ENCODE measurements at regions not wholly inside any gene's neighbourhood (a gene's known extent, or its start where the extent isn't known, plus 50 kb on each side); places are given as distances from the start of the nearest gene placed in this dataset.

DNA sequence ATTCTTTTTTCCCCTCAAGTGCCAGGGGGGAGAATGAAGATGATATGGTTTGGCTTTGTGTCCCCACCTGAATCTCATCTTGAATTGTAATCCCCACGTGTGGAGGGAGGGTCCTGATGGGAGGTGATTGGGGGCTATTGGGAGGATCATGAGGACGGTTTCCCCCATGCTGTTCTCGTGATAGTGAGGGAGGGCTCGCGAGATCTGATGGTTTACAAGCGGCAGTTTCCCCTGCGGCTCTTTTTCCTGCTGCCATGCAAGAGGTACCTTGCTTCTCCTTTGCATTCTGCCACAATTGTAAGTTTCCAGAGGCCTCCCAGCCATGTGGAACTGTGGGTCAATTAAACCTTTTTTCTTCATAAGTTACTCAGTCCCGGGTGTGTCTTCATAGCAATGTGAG, 173.7 kb downstream of the CAND1 start:
- TF ChIP-seq, protein P1, sequence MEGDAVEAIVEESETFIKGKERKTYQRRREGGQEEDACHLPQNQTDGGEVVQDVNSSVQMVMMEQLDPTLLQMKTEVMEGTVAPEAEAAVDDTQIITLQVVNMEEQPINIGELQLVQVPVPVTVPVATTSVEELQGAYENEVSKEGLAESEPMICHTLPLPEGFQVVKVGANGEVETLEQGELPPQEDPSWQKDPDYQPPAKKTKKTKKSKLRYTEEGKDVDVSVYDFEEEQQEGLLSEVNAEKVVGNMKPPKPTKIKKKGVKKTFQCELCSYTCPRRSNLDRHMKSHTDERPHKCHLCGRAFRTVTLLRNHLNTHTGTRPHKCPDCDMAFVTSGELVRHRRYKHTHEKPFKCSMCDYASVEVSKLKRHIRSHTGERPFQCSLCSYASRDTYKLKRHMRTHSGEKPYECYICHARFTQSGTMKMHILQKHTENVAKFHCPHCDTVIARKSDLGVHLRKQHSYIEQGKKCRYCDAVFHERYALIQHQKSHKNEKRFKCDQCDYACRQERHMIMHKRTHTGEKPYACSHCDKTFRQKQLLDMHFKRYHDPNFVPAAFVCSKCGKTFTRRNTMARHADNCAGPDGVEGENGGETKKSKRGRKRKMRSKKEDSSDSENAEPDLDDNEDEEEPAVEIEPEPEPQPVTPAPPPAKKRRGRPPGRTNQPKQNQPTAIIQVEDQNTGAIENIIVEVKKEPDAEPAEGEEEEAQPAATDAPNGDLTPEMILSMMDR (conservative IDR thresholded peaks at IDR 0.05; ENCODE audit: low read depth, low read length): no peak
- no peak for TF ChIP-seq RCOR1 (IDR thresholded peaks at IDR 0.05; ENCODE audit: insufficient replicate concordance, low read length)
- TF ChIP-seq, protein P2, sequence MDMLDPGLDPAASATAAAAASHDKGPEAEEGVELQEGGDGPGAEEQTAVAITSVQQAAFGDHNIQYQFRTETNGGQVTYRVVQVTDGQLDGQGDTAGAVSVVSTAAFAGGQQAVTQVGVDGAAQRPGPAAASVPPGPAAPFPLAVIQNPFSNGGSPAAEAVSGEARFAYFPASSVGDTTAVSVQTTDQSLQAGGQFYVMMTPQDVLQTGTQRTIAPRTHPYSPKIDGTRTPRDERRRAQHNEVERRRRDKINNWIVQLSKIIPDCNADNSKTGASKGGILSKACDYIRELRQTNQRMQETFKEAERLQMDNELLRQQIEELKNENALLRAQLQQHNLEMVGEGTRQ (IDR thresholded peaks at IDR 0.05; ENCODE audit: low read depth, low read length): no peak
- no peak for TF ChIP-seq BHLHE40 (IDR thresholded peaks at IDR 0.05; ENCODE audit: low read depth, low read length)
- TF ChIP-seq, protein P3, sequence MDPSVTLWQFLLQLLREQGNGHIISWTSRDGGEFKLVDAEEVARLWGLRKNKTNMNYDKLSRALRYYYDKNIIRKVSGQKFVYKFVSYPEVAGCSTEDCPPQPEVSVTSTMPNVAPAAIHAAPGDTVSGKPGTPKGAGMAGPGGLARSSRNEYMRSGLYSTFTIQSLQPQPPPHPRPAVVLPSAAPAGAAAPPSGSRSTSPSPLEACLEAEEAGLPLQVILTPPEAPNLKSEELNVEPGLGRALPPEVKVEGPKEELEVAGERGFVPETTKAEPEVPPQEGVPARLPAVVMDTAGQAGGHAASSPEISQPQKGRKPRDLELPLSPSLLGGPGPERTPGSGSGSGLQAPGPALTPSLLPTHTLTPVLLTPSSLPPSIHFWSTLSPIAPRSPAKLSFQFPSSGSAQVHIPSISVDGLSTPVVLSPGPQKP (IDR thresholded peaks at IDR 0.05; ENCODE audit: borderline replicate concordance, low read depth, low read length): no peak
- TF ChIP-seq MAFK (IDR thresholded peaks at IDR 0.05; ENCODE audit: low read depth, low read length): no peak
- TF ChIP-seq MXI1 (IDR thresholded peaks at IDR 0.05; ENCODE audit: borderline replicate concordance, low read depth, low read length): no peak
- no peak for TF ChIP-seq POLR2A (IDR thresholded peaks at IDR 0.05; ENCODE audit: low read depth, low read length)
- no peak for TF ChIP-seq RFX5 (IDR thresholded peaks at IDR 0.05; ENCODE audit: low read depth, low read length)
- TF ChIP-seq CEBPB (IDR thresholded peaks at IDR 0.05; ENCODE audit: low read depth, low read length): no peak
- no peak for TF ChIP-seq MAZ (IDR thresholded peaks at IDR 0.05; ENCODE audit: borderline replicate concordance, low read depth, low read length)
- TF ChIP-seq FOS (IDR thresholded peaks at IDR 0.05; ENCODE audit: low read depth, low read length): no peak
